ENCODE measurements at regions not wholly inside any gene's neighbourhood (a gene's known extent, or its start where the extent isn't known, plus 50 kb on each side); places are given as distances from the start of the nearest gene placed in this dataset.

- Histone ChIP-seq H3K23ac (ENCODE audit: low read length) (no peak overlapping the region), H3K14ac (ENCODE audit: low read length) (no peak overlapping the region), H3K4me2 (ENCODE audit: low read length) (no peak overlapping the region), H4K8ac (ENCODE audit: low read depth, low read length) (no peak overlapping the region), H3K9ac (ENCODE audit: low read length) (no peak overlapping the region), H3K79me2 (ENCODE audit: control insufficient read depth, insufficient read depth, low read length, poor library complexity) (no peaks in the 10 kb centered on the region), H2AFZ (ENCODE audit: insufficient read depth, low read length, poor library complexity) (no peak overlapping the region), H4K12ac (ENCODE audit: low read depth, low read length) (no peak overlapping the region), H3K4me1 (ENCODE audit: control insufficient read depth in 1 of 2, insufficient read depth in 2 of 2, low read length in 2 of 2) (no peaks in the 10 kb centered on the region), H3K4me3 (ENCODE audit: low read depth, low read length) (no peak overlapping the region), H3K27ac (ENCODE audit: low read depth, low read length) (no peak overlapping the region), H4K91ac (ENCODE audit: low read depth, low read length) (no peak overlapping the region), H2BK5ac (ENCODE audit: low read depth, low read length, poor library complexity) (no peak overlapping the region), H2BK12ac (ENCODE audit: low read length) (no peak overlapping the region), H3K79me1 (ENCODE audit: low read length) (no peaks in the 10 kb centered on the region), H2BK120ac (ENCODE audit: insufficient read depth, low read length, poor library complexity) (no peak overlapping the region), H3K27me3 (ENCODE audit: insufficient read depth, low read length) (no peaks in the 10 kb centered on the region), H3K18ac (ENCODE audit: low read length) (no peak overlapping the region), H2AK5ac (ENCODE audit: low read length) (no peak overlapping the region), H3K4ac (ENCODE audit: low read depth, low read length) (no peak overlapping the region), H3K9me3 (ENCODE audit: insufficient read depth, low read depth, low read length) (no peaks in the 10 kb centered on the region), H3K36me3 (ENCODE audit: control insufficient read depth in 1 of 2, insufficient read depth in 2 of 2, low read length in 2 of 2) (no peaks in the 10 kb centered on the region)
- DNase-seq = no peak
- WGBS (ENCODE audit: extremely low coverage, insufficient coverage, insufficient read length) = no CpG with 5 or more reads among the region's 5 CpGs
Measured at GRCh38 chr16:79532785-79533184, 67.8 kb downstream of the MAF start.

GRCh38 chr16:79532273-79532672 lies 68.3 kb downstream of the MAF start:
- Histone ChIP-seq H4K8ac (ENCODE audit: low read depth, low read length) (no peak overlapping the region), H3K27ac (ENCODE audit: low read depth, low read length) (no peak overlapping the region), H2BK5ac (ENCODE audit: low read depth, low read length, poor library complexity) (no peak overlapping the region), H3K27me3 (ENCODE audit: insufficient read depth, low read length) (no peaks in the 10 kb centered on the region), H2AK5ac (ENCODE audit: low read length) (no peak overlapping the region), H4K91ac (ENCODE audit: low read depth, low read length) (no peak overlapping the region), H2BK120ac (ENCODE audit: insufficient read depth, low read length, poor library complexity) (no peak overlapping the region), H2AFZ (ENCODE audit: insufficient read depth, low read length, poor library complexity) (no peak overlapping the region), H3K23ac (ENCODE audit: low read length) (no peak overlapping the region), H3K79me2 (ENCODE audit: control insufficient read depth, insufficient read depth, low read length, poor library complexity) (no peaks in the 10 kb centered on the region), H3K14ac (ENCODE audit: low read length) (no peak overlapping the region), H2BK12ac (ENCODE audit: low read length) (no peak overlapping the region), H3K18ac (ENCODE audit: low read length) (no peak overlapping the region), H3K79me1 (ENCODE audit: low read length) (no peaks in the 10 kb centered on the region), H4K12ac (ENCODE audit: low read depth, low read length) (no peak overlapping the region), H3K36me3 (ENCODE audit: control insufficient read depth in 1 of 2, insufficient read depth in 2 of 2, low read length in 2 of 2) (no peaks in the 10 kb centered on the region), H3K4me2 (ENCODE audit: low read length) (no peak overlapping the region), H3K4me1 (ENCODE audit: control insufficient read depth in 1 of 2, insufficient read depth in 2 of 2, low read length in 2 of 2) (no peaks in the 10 kb centered on the region), H3K9ac (ENCODE audit: low read length) (no peak overlapping the region), H3K4ac (ENCODE audit: low read depth, low read length) (no peak overlapping the region), H3K9me3 (ENCODE audit: insufficient read depth, low read depth, low read length) (no peaks in the 10 kb centered on the region), H3K4me3 (ENCODE audit: low read depth, low read length) (no peak overlapping the region)
- WGBS (ENCODE audit: extremely low coverage, insufficient coverage, insufficient read length) = no CpG with 5 or more reads among the region's 4 CpGs
- DNase-seq = no peak

GRCh38 chr16:79528338-79528737 lies 72.2 kb downstream of the MAF start:
- no peak overlapping the region for H3K23ac ChIP-seq (ENCODE audit: low read length)
- H3K79me2 ChIP-seq (ENCODE audit: control insufficient read depth, insufficient read depth, low read length, poor library complexity) = no peaks in the 10 kb centered on the region
- H3K4ac ChIP-seq (ENCODE audit: low read depth, low read length) = no peak overlapping the region
- H3K4me2 ChIP-seq (ENCODE audit: low read length) = no peak overlapping the region
- no peak for DNase-seq
- H3K36me3 ChIP-seq (ENCODE audit: control insufficient read depth in 1 of 2, insufficient read depth in 2 of 2, low read length in 2 of 2) = no peaks in the 10 kb centered on the region
- H2BK12ac ChIP-seq (ENCODE audit: low read length) = no peak overlapping the region
- WGBS (ENCODE audit: extremely low coverage, insufficient coverage, insufficient read length) = no CpG with 5 or more reads among the region's 2 CpGs
- no peak overlapping the region for H3K4me3 ChIP-seq (ENCODE audit: low read depth, low read length)
- no peak overlapping the region for H3K27ac ChIP-seq (ENCODE audit: low read depth, low read length)
- no peak overlapping the region for H3K9ac ChIP-seq (ENCODE audit: low read length)
- H2BK120ac ChIP-seq (ENCODE audit: insufficient read depth, low read length, poor library complexity) = no peak overlapping the region
- no peak overlapping the region for H4K12ac ChIP-seq (ENCODE audit: low read depth, low read length)
- no peak overlapping the region for H3K18ac ChIP-seq (ENCODE audit: low read length)
- H3K27me3 ChIP-seq (ENCODE audit: insufficient read depth, low read length) = no peaks in the 10 kb centered on the region
- no peak overlapping the region for H4K91ac ChIP-seq (ENCODE audit: low read depth, low read length)
- no peaks in the 10 kb centered on the region for H3K9me3 ChIP-seq (ENCODE audit: insufficient read depth, low read depth, low read length)
- H2AK5ac ChIP-seq (ENCODE audit: low read length) = no peak overlapping the region
- H4K8ac ChIP-seq (ENCODE audit: low read depth, low read length) = no peak overlapping the region
- H3K14ac ChIP-seq (ENCODE audit: low read length) = no peak overlapping the region
- no peak overlapping the region for H2BK5ac ChIP-seq (ENCODE audit: low read depth, low read length, poor library complexity)
- H2AFZ ChIP-seq (ENCODE audit: insufficient read depth, low read length, poor library complexity) = no peak overlapping the region
- H3K79me1 ChIP-seq (ENCODE audit: low read length) = no peaks in the 10 kb centered on the region
- no peaks in the 10 kb centered on the region for H3K4me1 ChIP-seq (ENCODE audit: control insufficient read depth in 1 of 2, insufficient read depth in 2 of 2, low read length in 2 of 2)

- no peak overlapping the region for H3K4me2 ChIP-seq (ENCODE audit: low read length)
- no peak overlapping the region for H4K91ac ChIP-seq (ENCODE audit: low read depth, low read length)
- H3K4ac ChIP-seq (ENCODE audit: low read depth, low read length) = no peak overlapping the region
- H2BK120ac ChIP-seq (ENCODE audit: insufficient read depth, low read length, poor library complexity) = no peak overlapping the region
- no peak overlapping the region for H4K12ac ChIP-seq (ENCODE audit: low read depth, low read length)
- no peak for DNase-seq
- H3K36me3 ChIP-seq (ENCODE audit: control insufficient read depth in 1 of 2, insufficient read depth in 2 of 2, low read length in 2 of 2) = no peaks in the 10 kb centered on the region
- H3K27me3 ChIP-seq (ENCODE audit: insufficient read depth, low read length) = no peaks in the 10 kb centered on the region
- H3K9ac ChIP-seq (ENCODE audit: low read length) = no peak overlapping the region
- no peaks in the 10 kb centered on the region for H3K9me3 ChIP-seq (ENCODE audit: insufficient read depth, low read depth, low read length)
- no peak overlapping the region for H2BK12ac ChIP-seq (ENCODE audit: low read length)
- H3K14ac ChIP-seq (ENCODE audit: low read length) = no peak overlapping the region
- no peaks in the 10 kb centered on the region for H3K4me1 ChIP-seq (ENCODE audit: control insufficient read depth in 1 of 2, insufficient read depth in 2 of 2, low read length in 2 of 2)
- H2BK5ac ChIP-seq (ENCODE audit: low read depth, low read length, poor library complexity) = no peak overlapping the region
- no peak overlapping the region for H2AFZ ChIP-seq (ENCODE audit: insufficient read depth, low read length, poor library complexity)
- no peak overlapping the region for H3K18ac ChIP-seq (ENCODE audit: low read length)
- H2AK5ac ChIP-seq (ENCODE audit: low read length) = no peak overlapping the region
- no CpG with 5 or more reads among the region's 9 CpGs for WGBS (ENCODE audit: extremely low coverage, insufficient coverage, insufficient read length)
- H3K23ac ChIP-seq (ENCODE audit: low read length) = no peak overlapping the region
- no peak overlapping the region for H4K8ac ChIP-seq (ENCODE audit: low read depth, low read length)
- H3K4me3 ChIP-seq (ENCODE audit: low read depth, low read length) = no peak overlapping the region
- H3K79me1 ChIP-seq (ENCODE audit: low read length) = no peaks in the 10 kb centered on the region
- no peaks in the 10 kb centered on the region for H3K79me2 ChIP-seq (ENCODE audit: control insufficient read depth, insufficient read depth, low read length, poor library complexity)
- no peak overlapping the region for H3K27ac ChIP-seq (ENCODE audit: low read depth, low read length)
Measured at GRCh38 chr16:79523971-79524370, 76.6 kb downstream of the MAF start.

Data from trophoblast cell (in vitro differentiated cells and primary cell).